G401 (cell line): ENCODE measurements at regions not wholly inside any gene's neighbourhood (a gene's known extent, or its start where the extent isn't known, plus 50 kb on each side); places are given as distances from the start of the nearest gene placed in this dataset.
A peak's percentile ranks its signal among the peaks of the same experiment; 100 is the strongest.

Source experiments
- DNase-seq: peaks from one replicate; pipeline ENCODE4 v3.0.0-alpha.2; 2015; ENCODE audit warnings: low spot score
- in situ Hi-C: cut with HindIII; loops from 2 replicates; pipeline ENCODE4 v1.10.0; 2016; ENCODE audit warnings: low sequenced_read_pairs, mixed read lengths

GRCh38 chr14:96617635-96618034 is 115.5 kb downstream of the PAPOLA start:
- in situ Hi-C loops = no loop called here
- DNase-seq = no peak

DNA sequence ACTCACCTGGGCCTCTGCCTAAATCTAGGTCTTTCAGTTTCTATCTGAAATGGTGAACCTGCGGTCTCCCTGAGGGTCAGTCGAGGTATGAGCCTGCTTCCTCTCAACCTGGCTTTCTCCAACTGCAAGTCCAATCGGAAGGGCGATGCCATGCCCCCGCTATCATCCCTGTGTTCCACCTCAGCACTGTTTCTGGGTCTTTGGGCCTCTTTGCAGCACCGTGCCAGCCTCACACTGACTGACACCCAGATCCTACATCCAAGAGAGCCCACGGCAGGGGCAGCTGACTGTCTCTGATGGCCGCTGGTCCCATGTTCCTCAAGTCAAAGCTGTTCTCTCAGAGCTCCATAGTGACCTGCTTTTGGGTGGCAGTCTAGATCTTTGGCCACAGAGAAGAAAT is 120.7 kb downstream of the PAPOLA start:
- in situ Hi-C loops = no loop called here
- no peak for DNase-seq

- in situ Hi-C loops = no loop called here
- DNase-seq = no peak
Observed at GRCh38 chr14:96623676-96624484, 121.7 kb downstream of the PAPOLA start.

- in situ Hi-C loops = no loop called here
- DNase-seq = peak; percentile 43
Observed at GRCh38 chr14:96624661-96625425, 122.7 kb downstream of the PAPOLA start.

- in situ Hi-C loops = no loop called here
- no peak for DNase-seq
Observed at GRCh38 chr14:96625426-96625985, 123.3 kb downstream of the PAPOLA start.

- in situ Hi-C loops = no loop called here
- DNase-seq = no peak
Observed at GRCh38 chr14:96626121-96626768, 124.1 kb downstream of the PAPOLA start.

- no peak for DNase-seq
- in situ Hi-C loops = no loop called here
Observed at GRCh38 chr14:96626916-96627315, 124.7 kb downstream of the PAPOLA start.

DNA sequence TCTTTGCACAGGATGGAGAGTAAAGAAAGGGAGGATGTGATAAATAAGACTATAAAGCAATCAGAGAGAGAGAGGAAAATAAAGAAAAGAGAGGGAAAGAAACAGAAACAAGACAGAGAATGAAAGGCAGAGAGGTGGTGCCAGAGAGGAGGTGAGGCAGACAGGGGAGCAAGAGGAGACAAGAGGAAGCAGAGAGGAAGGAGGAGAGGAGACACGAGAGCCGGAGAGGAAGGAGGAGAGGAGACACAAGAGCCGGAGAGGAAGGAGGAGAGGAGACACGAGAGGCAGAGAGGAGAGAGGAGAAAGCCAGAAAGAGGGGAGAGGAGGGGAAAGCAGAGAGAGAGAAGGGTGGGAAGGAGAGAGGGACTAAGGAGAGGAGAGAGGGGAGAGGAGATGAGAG is 125.2 kb downstream of the PAPOLA start:
- in situ Hi-C loops = no loop called here

DNA sequence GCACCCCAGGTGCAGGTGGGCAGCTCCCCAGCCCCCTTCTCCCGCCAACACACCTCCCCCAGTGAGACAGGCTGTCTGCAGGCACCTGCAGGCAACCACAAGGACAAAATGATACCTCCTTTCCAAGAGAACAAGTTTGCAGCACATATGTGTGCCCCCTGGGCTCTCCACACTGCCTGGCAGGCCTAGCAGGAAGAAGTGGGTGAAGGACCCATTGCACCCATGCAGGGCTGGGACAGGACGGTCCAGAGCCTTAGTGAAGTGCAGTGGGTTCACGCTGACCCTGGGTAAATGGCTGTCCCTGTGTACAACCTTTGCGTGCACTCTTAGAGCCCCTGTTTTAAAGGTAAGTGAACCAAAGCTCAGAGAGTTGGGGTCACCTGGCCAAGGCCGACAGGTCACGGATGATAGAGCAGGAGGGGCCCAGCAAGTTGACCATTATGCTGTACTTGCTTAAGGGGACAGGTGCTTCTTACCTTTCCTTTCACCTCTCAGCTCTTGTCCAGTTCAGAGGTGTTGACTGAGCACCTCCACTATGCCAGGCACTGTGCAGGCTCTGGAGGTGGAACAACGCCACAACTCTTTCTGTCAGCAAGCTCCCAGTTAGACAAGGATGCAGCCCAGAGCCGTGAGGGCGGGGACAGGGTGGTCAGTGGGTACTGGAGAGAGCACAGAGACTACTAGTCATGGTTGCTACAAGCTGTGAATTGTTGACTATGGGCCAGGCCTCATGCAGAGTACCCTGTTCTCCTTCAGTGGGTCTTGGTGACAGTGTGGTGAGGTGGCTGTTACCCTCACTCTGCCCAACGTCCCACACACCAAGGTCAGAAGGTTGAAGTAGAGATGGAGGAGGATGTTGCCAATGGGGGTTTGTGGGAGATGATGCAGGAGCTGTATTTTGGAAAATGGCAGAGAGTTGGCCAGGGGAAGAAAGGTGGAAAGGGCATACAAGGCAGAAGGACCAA is 125.9 kb downstream of the PAPOLA start:
- DNase-seq = no peak
- in situ Hi-C loops = no loop called here

More for the DNA sequence above, 125.2 kb downstream of the PAPOLA start:
- DNase-seq = no peak

DNA sequence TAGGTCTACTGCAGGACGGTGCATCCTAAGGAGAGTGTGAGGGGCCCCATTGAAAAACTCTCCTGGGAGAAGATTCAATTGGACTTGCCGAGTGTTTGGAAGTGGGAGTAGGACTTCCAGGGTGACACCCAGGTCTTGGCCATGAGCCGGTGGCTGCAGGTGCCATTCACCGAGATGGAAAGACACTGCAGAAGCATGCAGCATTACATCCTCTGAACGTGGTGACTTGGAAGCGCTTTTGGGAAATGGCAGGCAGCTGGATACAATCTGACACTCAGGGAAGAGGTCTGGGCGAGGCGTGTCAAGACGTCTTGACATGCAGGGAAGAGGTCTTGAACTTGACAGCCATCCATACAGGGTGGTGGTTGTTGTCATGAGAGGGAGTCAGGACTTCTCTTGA is 126.9 kb downstream of the PAPOLA start:
- in situ Hi-C loops = no loop called here
- DNase-seq = no peak

- in situ Hi-C loops = no loop called here
- DNase-seq = no peak
Observed at GRCh38 chr14:96629558-96630222, 127.5 kb downstream of the PAPOLA start.

DNA sequence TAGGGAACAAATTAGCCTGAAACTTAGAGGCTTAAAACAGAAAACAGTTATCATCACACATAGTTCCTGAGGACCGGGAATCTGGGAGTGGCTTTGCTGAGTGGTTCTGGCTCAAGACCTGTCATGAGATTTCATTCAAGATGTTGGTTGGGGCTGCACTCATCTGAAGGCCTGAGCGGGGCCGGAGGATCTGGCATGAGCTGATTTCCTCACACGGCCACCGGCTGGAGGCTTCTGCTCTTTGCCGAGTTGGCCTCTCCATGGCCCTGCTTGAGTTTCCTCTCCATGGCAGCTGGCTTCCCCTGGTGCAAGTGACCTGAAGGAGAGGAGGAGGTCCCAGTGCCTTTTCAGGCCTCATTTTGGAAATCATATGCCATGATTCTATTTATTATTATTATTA is 128.1 kb downstream of the PAPOLA start:
- in situ Hi-C loops = no loop called here
- DNase-seq = no peak

- in situ Hi-C loops = no loop called here
Observed at GRCh38 chr14:96631030-96631429, 128.8 kb downstream of the PAPOLA start.

GRCh38 chr14:96631621-96632362 is 129.6 kb downstream of the PAPOLA start:
- in situ Hi-C loops = no loop called here

More at GRCh38 chr14:96631030-96631429, 128.8 kb downstream of the PAPOLA start:
- DNase-seq = no peak

DNA sequence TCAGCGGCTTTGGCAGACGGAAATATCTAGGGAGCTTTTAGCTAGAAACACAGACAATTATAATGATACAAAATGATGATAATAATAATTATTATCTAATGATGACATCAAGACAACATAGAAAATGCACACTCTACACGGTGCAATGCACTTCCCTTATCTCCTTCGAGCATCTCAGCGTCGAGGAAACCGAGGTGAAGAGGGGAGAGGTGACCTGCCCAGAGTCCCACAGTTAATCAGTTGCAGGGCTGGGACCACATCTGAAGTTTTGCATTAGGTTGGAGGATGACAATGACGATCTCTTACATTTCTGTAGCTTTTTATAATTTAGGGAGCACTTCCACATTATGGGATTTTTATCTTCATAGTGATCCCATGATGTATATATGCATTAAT is 130.2 kb downstream of the PAPOLA start:
- in situ Hi-C loops = no loop called here
- no peak for DNase-seq

More at GRCh38 chr14:96631621-96632362, 129.6 kb downstream of the PAPOLA start:
- no peak for DNase-seq

DNA sequence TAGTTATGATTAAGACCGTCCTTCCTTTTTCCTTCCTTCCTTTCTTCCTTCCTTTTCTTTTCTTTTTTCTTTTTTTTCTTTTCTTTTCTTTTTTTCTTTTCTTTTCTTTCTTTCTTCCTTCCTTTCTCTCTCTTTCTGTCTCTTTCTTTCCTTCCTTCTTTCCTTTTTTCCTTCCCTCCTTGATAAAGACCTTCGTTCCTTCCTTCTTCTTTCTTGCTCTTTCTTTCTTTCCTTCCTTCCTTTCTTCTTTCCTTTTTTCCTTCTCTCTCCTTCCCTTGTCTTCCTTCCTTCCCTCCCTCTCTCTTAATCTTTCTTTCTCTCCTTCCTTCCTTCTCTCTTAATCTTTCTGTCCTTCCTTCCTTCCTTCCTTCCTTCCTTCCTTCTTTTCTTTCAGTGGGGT is 130.9 kb downstream of the PAPOLA start:
- in situ Hi-C loops = no loop called here
- no peak for DNase-seq

GRCh38 chr14:96634481-96634880 is 132.3 kb downstream of the PAPOLA start:
- no peak for DNase-seq
- in situ Hi-C loops = no loop called here
